ENCODE measurements at regions not wholly inside any gene's neighbourhood (a gene's known extent, or its start where the extent isn't known, plus 50 kb on each side); places are given as distances from the start of the nearest gene placed in this dataset.

- no peak overlapping the region for H3K4me3 Mint-ChIP-seq
- no peaks in the 10 kb centered on the region for H3K36me3 Mint-ChIP-seq (ENCODE audit: low read depth)
- CTCF ChIA-PET, result no interaction called here
- intact Hi-C loops (cut with micrococcal nuclease), result no loop called here
- no peak for DNase-seq
- H3K27ac Mint-ChIP-seq, result no peak overlapping the region
- H3K4me1 Mint-ChIP-seq (ENCODE audit: low read depth), result no peaks in the 10 kb centered on the region
- peaks cover 6% of the 10 kb centered on the region for H3K9me3 Mint-ChIP-seq
- peaks cover 23% of the 10 kb centered on the region for H3K27me3 Mint-ChIP-seq (ENCODE audit: low read depth)
Measured at GRCh38 chr4:3701736-3702560, 64.2 kb upstream of the ADRA2C start.

GRCh38 chr4:3701271-3701734 lies 64.9 kb upstream of the ADRA2C start:
- Mint-ChIP-seq H3K36me3 (ENCODE audit: low read depth) (no peaks in the 10 kb centered on the region), H3K4me1 (ENCODE audit: low read depth) (no peaks in the 10 kb centered on the region), H3K27me3 (ENCODE audit: low read depth) (peaks cover 26% of the 10 kb centered on the region), H3K4me3 (no peak overlapping the region), H3K9me3 (peaks cover 11% of the 10 kb centered on the region), H3K27ac (no peak overlapping the region)
- intact Hi-C loops (cut with micrococcal nuclease), result no loop called here
- DNase-seq, result no peak
- CTCF ChIA-PET, result no interaction called here

DNA sequence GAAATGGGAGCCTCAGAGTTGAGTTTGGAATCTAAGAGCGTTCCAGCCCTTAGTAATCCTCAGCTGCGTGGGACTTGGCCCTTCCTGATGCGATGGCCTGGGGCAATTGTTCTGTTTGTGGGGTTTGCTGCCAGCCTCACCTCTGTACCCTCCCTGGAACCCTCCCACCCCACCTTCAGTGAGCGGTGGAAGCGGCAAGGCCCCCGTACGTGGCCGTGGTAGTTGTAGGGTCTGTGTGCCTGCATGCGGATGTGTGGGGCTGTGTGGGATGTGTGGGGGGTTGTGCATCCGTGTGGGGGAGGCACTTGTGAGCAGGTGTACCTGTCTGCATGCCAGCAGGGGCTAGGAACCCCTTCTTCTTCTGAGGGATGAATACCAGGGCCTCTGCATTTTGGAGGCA lies 65.4 kb upstream of the ADRA2C start:
- Mint-ChIP-seq H3K4me3 (no peak overlapping the region), H3K9me3 (peaks cover 11% of the 10 kb centered on the region), H3K36me3 (ENCODE audit: low read depth) (no peaks in the 10 kb centered on the region), H3K4me1 (ENCODE audit: low read depth) (no peaks in the 10 kb centered on the region), H3K27ac (no peak overlapping the region), H3K27me3 (ENCODE audit: low read depth) (peaks cover 30% of the 10 kb centered on the region)
- CTCF ChIA-PET, result no interaction called here
- no peak for DNase-seq
- intact Hi-C loops (cut with micrococcal nuclease), result no loop called here

DNA sequence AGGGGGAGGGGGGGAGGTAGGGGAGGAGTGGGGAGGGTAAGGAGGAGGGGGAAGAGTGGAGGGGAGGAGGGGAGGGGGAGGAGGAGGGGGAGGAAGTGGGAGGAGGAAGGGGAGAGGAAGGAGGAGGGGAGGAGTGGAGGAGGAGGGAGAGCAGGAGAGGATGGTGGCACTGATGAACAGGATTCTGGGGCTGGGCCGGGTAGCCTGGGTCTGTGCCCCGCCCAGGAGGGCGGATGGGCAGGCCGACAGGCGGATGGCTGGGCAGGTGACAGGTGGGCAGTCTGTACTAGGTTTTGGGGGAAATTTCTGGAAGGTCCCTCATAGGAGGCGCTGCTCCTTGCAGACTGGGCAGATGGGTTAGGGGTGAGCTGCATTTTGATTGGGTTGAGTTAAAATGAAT lies 66.0 kb upstream of the ADRA2C start:
- H3K4me3 Mint-ChIP-seq, result no peak overlapping the region
- intact Hi-C loops (cut with micrococcal nuclease), result no loop called here
- peaks cover 11% of the 10 kb centered on the region for H3K9me3 Mint-ChIP-seq
- peaks cover 30% of the 10 kb centered on the region for H3K27me3 Mint-ChIP-seq (ENCODE audit: low read depth)
- CTCF ChIA-PET, result no interaction called here
- no peaks in the 10 kb centered on the region for H3K4me1 Mint-ChIP-seq (ENCODE audit: low read depth)
- no peaks in the 10 kb centered on the region for H3K36me3 Mint-ChIP-seq (ENCODE audit: low read depth)
- no peak overlapping the region for H3K27ac Mint-ChIP-seq
- no peak for DNase-seq

DNA sequence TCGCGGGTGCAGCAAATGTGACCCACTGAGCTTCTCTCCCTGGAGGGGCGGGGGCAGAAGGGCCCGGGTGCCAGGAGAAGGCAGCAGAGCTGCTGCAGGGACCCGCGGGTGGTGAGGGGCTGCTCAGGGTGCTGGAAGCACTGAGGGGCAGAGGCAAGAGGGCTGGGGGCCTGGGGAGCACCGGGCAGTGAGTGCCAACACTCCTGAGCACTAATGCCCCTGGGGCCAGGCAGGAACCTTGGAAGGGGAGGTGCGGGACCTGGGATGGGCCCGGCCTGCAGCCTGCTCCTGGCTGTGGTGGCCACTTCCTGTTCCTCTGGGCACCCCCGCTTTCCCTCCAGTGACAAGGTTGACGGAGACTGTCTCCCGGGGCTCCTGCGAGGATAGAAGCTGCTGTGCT lies 66.5 kb upstream of the ADRA2C start:
- intact Hi-C loops (cut with micrococcal nuclease), result no loop called here
- CTCF ChIA-PET, result interaction anchor here (0.7 kb wide), 1 partner anchor 174 kb away, joined by 3 read pairs; no protein-coding TSS in a partner anchor
- Mint-ChIP-seq H3K27ac (no peak overlapping the region), H3K36me3 (ENCODE audit: low read depth) (no peaks in the 10 kb centered on the region), H3K9me3 (peaks cover 11% of the 10 kb centered on the region), H3K27me3 (ENCODE audit: low read depth) (peaks cover 30% of the 10 kb centered on the region), H3K4me3 (no peak overlapping the region), H3K4me1 (ENCODE audit: low read depth) (no peaks in the 10 kb centered on the region)
- no peak for DNase-seq

DNA sequence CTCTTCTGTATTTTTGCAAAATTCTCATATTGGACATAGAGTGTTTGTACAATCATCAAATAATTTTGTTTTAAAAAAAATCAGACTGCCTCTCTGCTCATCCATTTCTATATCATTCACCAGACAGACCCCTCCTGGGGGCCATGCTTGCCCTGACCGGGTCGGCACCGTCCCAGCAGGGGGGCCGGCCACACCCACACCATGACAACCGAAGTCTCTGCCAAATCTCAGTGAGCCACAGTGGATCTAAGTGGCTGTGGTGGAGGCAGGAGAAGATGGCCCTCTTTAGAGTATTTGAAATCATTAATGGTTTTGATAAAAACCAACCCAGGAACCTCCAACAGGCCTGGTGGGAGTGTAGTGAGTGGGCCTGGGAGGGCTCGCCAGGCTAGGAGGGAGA lies 66.9 kb upstream of the ADRA2C start:
- Mint-ChIP-seq H3K27ac (no peak overlapping the region), H3K36me3 (ENCODE audit: low read depth) (no peaks in the 10 kb centered on the region), H3K9me3 (peaks cover 11% of the 10 kb centered on the region), H3K4me3 (no peak overlapping the region), H3K4me1 (ENCODE audit: low read depth) (no peaks in the 10 kb centered on the region), H3K27me3 (ENCODE audit: low read depth) (peaks cover 29% of the 10 kb centered on the region)
- CTCF ChIA-PET, result interaction anchor here (0.7 kb wide), 1 partner anchor 175 kb away, joined by 3 read pairs; no protein-coding TSS in a partner anchor
- DNase-seq, result no peak
- intact Hi-C loops (cut with micrococcal nuclease), result no loop called here

- intact Hi-C loops (cut with micrococcal nuclease), result no loop called here
- peaks cover 26% of the 10 kb centered on the region for H3K27me3 Mint-ChIP-seq (ENCODE audit: low read depth)
- CTCF ChIA-PET, result no interaction called here
- H3K27ac Mint-ChIP-seq, result no peak overlapping the region
- H3K4me3 Mint-ChIP-seq, result no peak overlapping the region
- H3K36me3 Mint-ChIP-seq (ENCODE audit: low read depth), result no peaks in the 10 kb centered on the region
- peaks cover 11% of the 10 kb centered on the region for H3K9me3 Mint-ChIP-seq
- H3K4me1 Mint-ChIP-seq (ENCODE audit: low read depth), result no peaks in the 10 kb centered on the region
- DNase-seq, result no peak
Measured at GRCh38 chr4:3697033-3697432, 69.2 kb upstream of the ADRA2C start.

DNA sequence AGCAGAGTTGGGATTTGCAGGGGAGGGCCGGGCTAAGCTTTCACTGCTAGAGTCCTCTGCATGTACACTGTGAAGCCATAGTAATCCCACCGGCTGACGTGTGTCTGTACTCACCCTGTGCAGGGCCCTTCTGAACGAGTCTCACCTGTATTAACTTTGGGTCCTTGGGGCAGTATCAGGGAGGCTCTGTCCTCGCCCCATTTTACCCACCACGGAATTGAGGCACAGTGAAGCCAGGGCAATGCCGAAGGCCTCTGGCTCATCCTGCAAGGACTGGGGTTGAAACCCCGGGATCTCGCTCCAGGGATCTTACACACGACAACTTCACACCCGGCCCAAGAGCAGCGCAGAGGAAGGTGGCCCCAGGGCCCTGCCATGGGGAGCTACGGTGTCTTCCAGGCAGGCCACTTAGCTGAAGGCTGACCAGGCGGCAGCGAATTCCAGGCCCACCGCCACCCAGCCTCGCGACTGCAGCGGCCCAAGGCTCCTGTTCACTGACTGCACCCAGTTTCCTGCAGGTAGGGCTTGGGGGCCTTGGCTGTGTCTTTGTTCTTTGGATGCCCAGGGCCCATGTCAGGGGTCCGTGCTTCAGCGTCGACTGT lies 75.5 kb upstream of the ADRA2C start:
- Mint-ChIP-seq H3K9me3 (no peaks in the 10 kb centered on the region), H3K36me3 (ENCODE audit: low read depth) (no peaks in the 10 kb centered on the region), H3K27ac (no peak overlapping the region), H3K4me1 (ENCODE audit: low read depth) (no peaks in the 10 kb centered on the region), H3K27me3 (ENCODE audit: low read depth) (no peaks in the 10 kb centered on the region), H3K4me3 (no peak overlapping the region)
- intact Hi-C loops (cut with micrococcal nuclease), result no loop called here
- CTCF ChIA-PET, result no interaction called here
- no peak for DNase-seq

DNA sequence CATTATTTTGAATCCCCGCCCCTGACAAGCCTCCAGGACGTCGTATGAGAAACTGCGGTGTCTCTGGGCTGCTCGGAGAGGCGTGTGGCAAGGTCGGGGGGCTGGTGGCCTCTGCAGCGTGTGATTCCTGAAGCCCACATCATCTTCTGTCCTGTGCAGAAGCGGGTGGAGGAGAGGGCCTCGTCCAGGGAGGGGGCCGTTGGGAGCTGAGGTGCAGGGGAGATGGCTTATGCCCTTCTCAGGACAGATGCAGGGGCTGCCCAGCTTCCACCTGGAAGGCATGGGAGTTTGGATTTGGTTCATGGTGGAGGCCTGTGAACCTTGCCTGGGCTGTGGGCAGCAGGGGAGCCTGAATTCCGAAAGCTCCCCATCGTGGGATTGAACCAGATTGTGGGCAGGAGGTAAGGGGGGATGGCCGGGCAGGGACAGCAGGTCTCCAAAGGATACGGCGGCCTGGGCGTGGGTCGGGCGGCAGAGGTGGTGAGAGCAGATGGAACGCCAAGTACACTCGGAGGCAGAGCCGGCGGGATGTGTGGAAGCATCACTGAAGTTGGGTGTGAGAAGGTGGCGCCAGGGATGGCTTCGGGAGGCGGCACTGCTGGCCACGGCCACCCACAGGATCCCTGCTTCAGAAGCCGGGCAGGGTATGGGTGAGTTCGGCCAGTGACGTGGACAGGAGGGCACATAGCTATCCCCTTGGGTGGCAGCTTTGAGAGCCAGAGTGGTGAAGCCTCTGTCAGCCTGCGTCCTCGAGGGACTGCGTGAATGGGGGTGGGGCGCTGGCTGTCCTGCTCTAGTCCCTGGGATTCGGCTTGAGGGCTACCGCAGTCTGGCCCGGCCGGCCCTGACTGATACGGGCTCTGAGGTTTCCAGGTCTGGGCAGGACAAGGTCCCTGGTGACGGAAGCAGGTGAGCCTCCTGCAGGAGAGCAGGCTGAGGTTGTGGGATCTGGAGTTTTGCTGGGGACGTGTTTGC lies 76.3 kb upstream of the ADRA2C start:
- Mint-ChIP-seq H3K9me3 (no peaks in the 10 kb centered on the region), H3K27me3 (ENCODE audit: low read depth) (no peaks in the 10 kb centered on the region), H3K27ac (no peak overlapping the region), H3K4me3 (no peak overlapping the region), H3K4me1 (ENCODE audit: low read depth) (no peaks in the 10 kb centered on the region), H3K36me3 (ENCODE audit: low read depth) (no peaks in the 10 kb centered on the region)
- intact Hi-C loops (cut with micrococcal nuclease), result no loop called here
- DNase-seq, result no peak
- CTCF ChIA-PET, result no interaction called here

GRCh38 chr4:3689006-3689405 lies 77.2 kb upstream of the ADRA2C start:
- intact Hi-C loops (cut with micrococcal nuclease), result no loop called here
- Mint-ChIP-seq H3K36me3 (ENCODE audit: low read depth) (no peaks in the 10 kb centered on the region), H3K4me3 (no peak overlapping the region), H3K27ac (no peak overlapping the region), H3K9me3 (no peaks in the 10 kb centered on the region), H3K27me3 (ENCODE audit: low read depth) (no peaks in the 10 kb centered on the region), H3K4me1 (ENCODE audit: low read depth) (no peaks in the 10 kb centered on the region)
- CTCF ChIA-PET, result no interaction called here
- DNase-seq, result no peak

DNA sequence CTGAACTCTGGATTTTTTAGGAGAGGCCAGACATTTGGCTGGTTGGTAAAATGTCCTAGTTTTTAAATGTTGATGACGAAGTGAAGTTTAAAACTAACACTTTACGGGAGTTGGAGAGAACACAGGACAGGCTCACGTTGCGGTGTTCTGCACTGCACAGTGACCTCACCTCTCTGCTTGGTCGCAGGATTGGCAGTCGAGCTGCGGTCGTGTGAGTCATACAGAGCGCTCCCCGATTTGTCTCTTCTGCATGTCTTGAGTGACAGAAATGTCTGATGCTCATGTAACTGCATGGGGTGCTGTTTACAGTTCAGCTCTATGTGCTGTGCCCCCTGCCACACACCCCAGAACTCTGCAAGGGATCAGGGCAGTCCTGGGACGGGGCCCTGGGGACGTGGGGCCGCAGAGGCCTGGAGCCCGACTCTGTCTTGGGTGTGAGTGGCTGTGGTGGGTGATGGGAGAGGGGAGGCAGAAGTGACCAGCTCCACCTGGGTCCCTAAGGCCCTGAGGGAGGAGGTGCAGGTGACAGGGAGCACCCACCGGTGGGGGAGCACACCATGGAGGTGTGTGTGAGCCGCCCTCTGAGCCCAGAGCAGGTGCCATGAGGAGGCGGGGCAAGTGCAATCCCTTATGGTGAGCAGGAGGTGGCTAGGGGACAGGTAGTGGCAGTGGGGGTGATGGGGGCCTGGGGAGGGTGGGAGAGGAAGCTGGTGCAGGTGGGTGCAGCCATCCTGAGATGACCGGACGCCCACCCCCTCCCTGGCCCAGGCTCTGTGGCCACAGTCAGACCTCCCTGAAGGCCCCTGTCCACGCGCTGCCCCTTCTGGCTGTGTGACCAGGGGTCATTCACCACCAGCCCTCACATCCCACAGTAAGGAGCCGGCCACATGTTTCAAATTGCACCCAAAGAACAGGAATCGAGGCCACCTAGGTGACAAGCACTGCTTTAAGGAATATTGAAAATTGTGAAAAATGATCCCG lies 77.9 kb upstream of the ADRA2C start:
- Mint-ChIP-seq H3K36me3 (ENCODE audit: low read depth) (no peaks in the 10 kb centered on the region), H3K9me3 (no peaks in the 10 kb centered on the region), H3K27ac (no peak overlapping the region), H3K4me3 (no peak overlapping the region), H3K27me3 (ENCODE audit: low read depth) (no peaks in the 10 kb centered on the region), H3K4me1 (ENCODE audit: low read depth) (no peaks in the 10 kb centered on the region)
- no peak for DNase-seq
- CTCF ChIA-PET, result no interaction called here
- intact Hi-C loops (cut with micrococcal nuclease), result no loop called here

Measured in activated naive CD4-positive, alpha-beta T cell treated with anti-CD3 and anti-CD28 coated beads for 36 hours (primary cell).